ENCODE measurements at regions not wholly inside any gene's neighbourhood (a gene's known extent, or its start where the extent isn't known, plus 50 kb on each side); places are given as distances from the start of the nearest gene placed in this dataset.

- no peak for DNase-seq (ENCODE audit: extremely low spot score)
- ChIA-PET CTCF (no interaction called here), POLR2A (no interaction called here)
- TF ChIP-seq SUZ12 (IDR thresholded peaks at IDR 0.05) (no peak), L3MBTL2 (conservative IDR thresholded peaks at IDR 0.05) (no peak), FOXK2 (IDR thresholded peaks at IDR 0.05) (no peak), ARNT (IDR thresholded peaks at IDR 0.05) (no peak), ELF4 (IDR thresholded peaks at IDR 0.05) (no peak), LEF1 (IDR thresholded peaks at IDR 0.05; ENCODE audit: borderline replicate concordance) (no peak), NFRKB (IDR thresholded peaks at IDR 0.05) (no peak), ZNF384 (IDR thresholded peaks at IDR 0.05) (no peak), PKNOX1 (IDR thresholded peaks at IDR 0.05) (no peak), FOXM1 (IDR thresholded peaks at IDR 0.05; ENCODE audit: borderline replicate concordance) (no peak), HDGF (IDR thresholded peaks at IDR 0.05; ENCODE audit: borderline replicate concordance) (no peak), CTBP1 (IDR thresholded peaks at IDR 0.05; ENCODE audit: borderline replicate concordance) (no peak), TARDBP (IDR thresholded peaks at IDR 0.05) (no peak), BHLHE40 (IDR thresholded peaks at IDR 0.05; ENCODE audit: borderline replicate concordance) (no peak), FOXA1 (IDR thresholded peaks at IDR 0.05) (no peak), SP1 (IDR thresholded peaks at IDR 0.05) (no peak)
Measured at GRCh38 chr10:78199759-78200158, 166.1 kb downstream of the RPS24 start.

- ChIA-PET CTCF (no interaction called here), POLR2A (no interaction called here)
- no peak for DNase-seq (ENCODE audit: extremely low spot score)
Measured at GRCh38 chr10:78200686-78201085, 167.0 kb downstream of the RPS24 start.

GRCh38 chr10:78202386-78202785, 168.7 kb downstream of the RPS24 start:
- CTCF ChIA-PET = no interaction called here
- no peak for TF ChIP-seq ELF4 (IDR thresholded peaks at IDR 0.05)
- no peak for TF ChIP-seq FOXA1 (IDR thresholded peaks at IDR 0.05)
- TF ChIP-seq FOXK2 (IDR thresholded peaks at IDR 0.05) = no peak
- no peak for TF ChIP-seq BHLHE40 (IDR thresholded peaks at IDR 0.05; ENCODE audit: borderline replicate concordance)
- TF ChIP-seq CTBP1 (IDR thresholded peaks at IDR 0.05; ENCODE audit: borderline replicate concordance) = no peak
- no peak for TF ChIP-seq LEF1 (IDR thresholded peaks at IDR 0.05; ENCODE audit: borderline replicate concordance)
- TF ChIP-seq SP1 (IDR thresholded peaks at IDR 0.05) = no peak
- no peak for TF ChIP-seq HDGF (IDR thresholded peaks at IDR 0.05; ENCODE audit: borderline replicate concordance)
- no peak for TF ChIP-seq NFRKB (IDR thresholded peaks at IDR 0.05)
- TF ChIP-seq PKNOX1 (IDR thresholded peaks at IDR 0.05) = no peak
- TF ChIP-seq SUZ12 (IDR thresholded peaks at IDR 0.05) = no peak
- no peak for TF ChIP-seq ZNF384 (IDR thresholded peaks at IDR 0.05)
- no peak for TF ChIP-seq L3MBTL2 (conservative IDR thresholded peaks at IDR 0.05)
- no peak for TF ChIP-seq FOXM1 (IDR thresholded peaks at IDR 0.05; ENCODE audit: borderline replicate concordance)
- no peak for TF ChIP-seq ARNT (IDR thresholded peaks at IDR 0.05)
- TF ChIP-seq TARDBP (IDR thresholded peaks at IDR 0.05) = no peak
- DNase-seq (ENCODE audit: extremely low spot score) = no peak
- POLR2A ChIA-PET = no interaction called here

More at GRCh38 chr10:78200686-78201085, 167.0 kb downstream of the RPS24 start:
- TF ChIP-seq FOXM1 (IDR thresholded peaks at IDR 0.05; ENCODE audit: borderline replicate concordance) (no peak), CTBP1 (IDR thresholded peaks at IDR 0.05; ENCODE audit: borderline replicate concordance) (no peak), ZNF384 (IDR thresholded peaks at IDR 0.05) (no peak), HDGF (IDR thresholded peaks at IDR 0.05; ENCODE audit: borderline replicate concordance) (no peak), LEF1 (IDR thresholded peaks at IDR 0.05; ENCODE audit: borderline replicate concordance) (no peak), FOXA1 (IDR thresholded peaks at IDR 0.05) (no peak), SP1 (IDR thresholded peaks at IDR 0.05) (no peak), NFRKB (IDR thresholded peaks at IDR 0.05) (no peak), BHLHE40 (IDR thresholded peaks at IDR 0.05; ENCODE audit: borderline replicate concordance) (no peak), PKNOX1 (IDR thresholded peaks at IDR 0.05) (no peak), FOXK2 (IDR thresholded peaks at IDR 0.05) (no peak), TARDBP (IDR thresholded peaks at IDR 0.05) (no peak), SUZ12 (IDR thresholded peaks at IDR 0.05) (no peak), ARNT (IDR thresholded peaks at IDR 0.05) (no peak), ELF4 (IDR thresholded peaks at IDR 0.05) (no peak), L3MBTL2 (conservative IDR thresholded peaks at IDR 0.05) (no peak)

- no peak for DNase-seq (ENCODE audit: extremely low spot score)
- CTCF ChIA-PET = no interaction called here
- TF ChIP-seq CTBP1 (IDR thresholded peaks at IDR 0.05; ENCODE audit: borderline replicate concordance) (no peak), FOXA1 (IDR thresholded peaks at IDR 0.05) (no peak), BHLHE40 (IDR thresholded peaks at IDR 0.05; ENCODE audit: borderline replicate concordance) (no peak), ZNF384 (IDR thresholded peaks at IDR 0.05) (no peak)
- POLR2A ChIA-PET = no interaction called here
Measured at GRCh38 chr10:78203915-78204818, 170.5 kb downstream of the RPS24 start.

GRCh38 chr10:78205457-78206016, 171.9 kb downstream of the RPS24 start:
- no peak for DNase-seq (ENCODE audit: extremely low spot score)

GRCh38 chr10:78207216-78207615, 173.6 kb downstream of the RPS24 start:
- ChIA-PET CTCF (no interaction called here), POLR2A (no interaction called here)
- DNase-seq (ENCODE audit: extremely low spot score) = no peak
- TF ChIP-seq FOXA1 (IDR thresholded peaks at IDR 0.05) (no peak), ZNF384 (IDR thresholded peaks at IDR 0.05) (no peak), ARNT (IDR thresholded peaks at IDR 0.05) (no peak), BHLHE40 (IDR thresholded peaks at IDR 0.05; ENCODE audit: borderline replicate concordance) (no peak), ELF4 (IDR thresholded peaks at IDR 0.05) (no peak), FOXK2 (IDR thresholded peaks at IDR 0.05) (no peak), L3MBTL2 (conservative IDR thresholded peaks at IDR 0.05) (no peak), PKNOX1 (IDR thresholded peaks at IDR 0.05) (no peak), FOXM1 (IDR thresholded peaks at IDR 0.05; ENCODE audit: borderline replicate concordance) (no peak), NFRKB (IDR thresholded peaks at IDR 0.05) (no peak), LEF1 (IDR thresholded peaks at IDR 0.05; ENCODE audit: borderline replicate concordance) (no peak), CTBP1 (IDR thresholded peaks at IDR 0.05; ENCODE audit: borderline replicate concordance) (no peak), TARDBP (IDR thresholded peaks at IDR 0.05) (no peak), SP1 (IDR thresholded peaks at IDR 0.05) (no peak), SUZ12 (IDR thresholded peaks at IDR 0.05) (no peak), HDGF (IDR thresholded peaks at IDR 0.05; ENCODE audit: borderline replicate concordance) (no peak)

More at GRCh38 chr10:78205457-78206016, 171.9 kb downstream of the RPS24 start:
- CTCF ChIA-PET = no interaction called here
- TF ChIP-seq ZNF384 (IDR thresholded peaks at IDR 0.05) = no peak
- POLR2A ChIA-PET = no interaction called here

Data from HEK293T (cell line).